H1 (cell line): ENCODE measurements at regions not wholly inside any gene's neighbourhood (a gene's known extent, or its start where the extent isn't known, plus 50 kb on each side); places are given as distances from the start of the nearest gene placed in this dataset.

Source experiments
- CHD7 ChIP-seq: fragments of 300-600 bp; sonication (generic); IDR thresholded peaks from 2 replicates; pipeline ENCODE4 v1.7.1; 2012; ENCODE audit warnings: low read length, moderate library complexity, mild to moderate bottlenecking, inconsistent platforms; ENCODE audit not compliant: insufficient replicate concordance
- SP4 ChIP-seq: IDR thresholded peaks from 2 replicates; pipeline ENCODE4 v1.6.1; 2012; ENCODE audit warnings: low read length, inconsistent platforms
- USF2 ChIP-seq: IDR thresholded peaks from 2 replicates; pipeline ENCODE4 v1.6.1; 2011; ENCODE audit warnings: low read length, improper control_type of control experiment

GRCh38 chr7:131038153-131038552 lies 289.5 kb upstream of the MKLN1 start (continued):
- TF ChIP-seq CHD7, result no peak
- TF ChIP-seq SP4, result no peak
- TF ChIP-seq USF2, result no peak
